T-helper 1 cell (primary cell): ENCODE measurements at regions not wholly inside any gene's neighbourhood (a gene's known extent, or its start where the extent isn't known, plus 50 kb on each side); places are given as distances from the start of the nearest gene placed in this dataset.
A peak's percentile ranks its signal among the peaks of the same experiment; 100 is the strongest.
"Not testable (repeated sequence)": the region's sequence is repeated elsewhere in the genome, so short reads cannot be mapped to it uniquely, and the experiment has no call there.

ENCODE experiments used
- DNase-seq, 5 donors: peaks; one replicate each; pipeline ENCODE4 v3.0.0-alpha.2; 2012 to 2020

- DNase-seq, result not testable (repeated sequence)
These were observed 88.5 kb upstream of the RANBP6 start for GRCh38 chr9:6103911-6104310.

- DNase-seq, result peak in 1 of 5 donors; percentile 7
These were observed 87.0 kb upstream of the RANBP6 start for GRCh38 chr9:6102336-6102987.

DNA sequence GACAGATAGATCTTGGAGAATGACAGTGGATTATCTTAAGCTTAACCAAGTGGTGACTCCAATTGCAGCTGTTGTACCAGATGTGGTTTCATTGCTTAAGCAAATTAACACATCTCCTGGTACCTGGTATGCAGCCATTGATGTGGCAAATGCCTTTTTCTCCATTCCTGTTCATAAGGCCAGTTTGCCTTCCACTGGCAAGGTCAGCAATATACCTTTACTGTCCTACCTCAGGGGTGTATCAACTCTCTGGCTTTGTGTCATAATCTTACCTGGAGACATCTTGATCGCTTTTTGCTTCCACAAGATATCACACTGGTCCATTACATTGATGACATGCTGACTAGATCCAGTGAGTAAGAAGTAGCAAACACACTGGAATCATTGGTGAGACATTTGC lies 86.3 kb upstream of the RANBP6 start:
- not testable (repeated sequence) for DNase-seq

DNA sequence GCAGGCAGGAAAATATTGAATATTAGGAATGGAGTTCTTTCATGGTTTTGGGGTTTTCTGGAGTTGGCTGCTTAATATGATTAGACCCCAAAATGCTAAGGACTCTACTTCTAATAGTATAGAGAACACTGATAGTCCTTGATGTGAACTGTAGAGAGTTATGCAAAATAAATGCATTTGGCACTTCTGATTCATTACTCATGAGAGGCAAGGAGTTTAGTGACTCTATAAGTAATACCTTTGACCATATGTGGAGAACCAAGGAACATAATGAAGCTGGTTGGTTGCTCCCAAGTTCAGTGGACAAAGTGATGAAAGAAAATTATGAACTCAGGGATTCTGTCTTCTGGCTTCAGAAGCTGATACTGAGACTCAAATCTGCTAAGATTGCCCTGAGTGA lies 83.9 kb upstream of the RANBP6 start:
- not testable (repeated sequence) for DNase-seq

- no peak for DNase-seq
These were observed 83.0 kb upstream of the RANBP6 start for GRCh38 chr9:6098431-6098830.

DNA sequence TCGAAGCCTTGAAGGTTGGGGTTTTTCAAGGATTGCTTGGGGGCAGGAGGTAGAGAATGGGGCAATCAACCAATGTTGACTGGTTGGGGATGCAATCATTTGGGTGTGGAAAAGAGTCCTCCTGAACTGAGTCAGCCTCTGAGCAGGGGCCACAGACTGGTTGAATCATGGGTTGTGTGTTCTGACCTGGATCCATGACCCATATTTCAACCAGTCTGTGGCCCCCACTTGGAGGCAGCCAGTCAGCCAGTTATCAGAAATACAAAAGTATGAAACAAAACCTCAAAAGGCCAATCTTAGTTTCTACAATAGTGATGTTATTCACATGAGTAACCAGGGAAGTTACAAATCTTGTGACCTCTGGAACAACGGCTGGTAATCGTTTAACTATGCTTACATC lies 81.4 kb upstream of the RANBP6 start:
- DNase-seq, result no peak

DNA sequence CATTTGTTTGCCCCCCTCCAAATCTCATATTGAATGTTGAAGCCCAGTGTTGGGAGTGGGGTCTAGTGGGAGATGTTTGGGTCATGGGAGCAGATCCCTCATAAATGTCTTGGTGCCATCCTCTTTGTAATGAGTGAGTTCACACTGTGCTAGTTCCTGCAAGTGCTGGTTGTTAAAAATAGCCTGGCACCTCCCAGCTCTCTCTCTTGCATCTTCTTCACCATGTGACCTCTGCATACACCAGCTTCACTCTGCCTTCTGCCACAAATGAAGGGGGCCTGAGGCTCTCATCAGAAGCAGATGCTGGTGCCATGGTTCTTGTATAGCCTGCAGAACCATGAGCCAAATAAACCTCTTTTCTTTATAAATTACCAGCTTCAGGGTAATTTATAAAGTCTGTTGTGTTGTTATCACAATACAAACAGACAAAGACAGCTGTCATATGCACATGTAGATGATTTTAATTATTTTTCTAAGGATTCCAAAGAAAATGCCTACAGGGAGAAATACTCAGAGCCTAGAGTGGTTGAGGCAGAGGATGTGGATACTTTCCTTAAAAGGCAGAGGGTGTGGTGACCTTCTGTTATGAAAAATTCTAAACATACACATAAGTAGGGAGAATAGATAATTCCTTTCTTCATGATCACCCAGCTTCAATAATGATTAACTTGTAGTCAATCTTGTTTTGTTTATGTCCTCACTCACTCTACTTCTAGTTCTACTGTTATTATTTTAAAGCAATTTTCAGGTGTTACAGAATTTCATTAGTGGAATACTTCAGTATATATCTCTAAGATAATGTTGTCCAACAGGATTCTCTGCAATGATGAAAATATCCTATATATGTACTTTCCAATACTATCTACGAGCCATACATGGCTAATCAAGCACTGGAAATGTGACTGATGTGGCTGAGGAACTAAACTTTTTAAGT lies 75.1 kb upstream of the RANBP6 start:
- no peak for DNase-seq

DNA sequence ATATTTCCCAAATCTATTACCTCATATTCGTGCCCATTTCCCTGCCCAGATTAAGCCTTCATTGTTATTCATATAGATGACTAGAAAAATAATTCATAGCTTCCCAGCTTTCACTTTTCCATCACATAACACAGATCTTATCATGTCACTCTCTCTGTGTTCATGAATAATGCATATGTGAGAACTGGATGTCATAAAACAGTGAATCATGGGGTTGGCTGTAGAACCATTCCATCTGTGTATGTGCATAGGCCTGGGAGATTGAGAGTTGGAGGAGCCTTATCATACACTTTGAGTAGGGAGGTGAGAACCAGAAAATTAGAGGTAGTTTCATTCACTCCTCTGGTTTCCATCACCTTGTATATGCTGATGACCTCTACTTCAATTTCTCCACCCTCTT lies 73.9 kb upstream of the RANBP6 start:
- DNase-seq, result no peak

- no peak for DNase-seq
These were observed 70.7 kb upstream of the RANBP6 start for GRCh38 chr9:6086006-6086655.

- DNase-seq, result peak; percentile 44 to 74 (median 47)
These were observed 64.8 kb upstream of the RANBP6 start for GRCh38 chr9:6080154-6080716.

DNA sequence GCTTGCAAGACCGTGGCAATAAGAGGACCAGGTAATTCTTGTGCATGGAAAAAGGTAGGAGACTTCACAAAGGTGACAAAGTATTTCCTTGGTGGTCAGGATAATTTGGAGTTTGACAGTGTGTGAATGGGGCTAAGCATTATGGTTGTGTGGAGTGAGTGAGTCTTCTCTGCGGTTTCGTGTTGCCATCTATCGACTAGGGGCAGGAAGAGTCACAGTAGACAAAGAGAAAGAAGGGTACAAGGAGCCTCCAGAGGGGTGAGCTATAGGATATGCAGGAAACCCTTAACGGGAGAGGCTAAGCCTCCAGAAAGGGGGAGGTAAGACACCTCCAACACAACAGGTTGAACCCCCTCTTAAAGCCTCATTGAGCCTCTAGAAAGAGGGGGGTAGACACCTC lies 64.0 kb upstream of the RANBP6 start:
- no peak for DNase-seq

DNA sequence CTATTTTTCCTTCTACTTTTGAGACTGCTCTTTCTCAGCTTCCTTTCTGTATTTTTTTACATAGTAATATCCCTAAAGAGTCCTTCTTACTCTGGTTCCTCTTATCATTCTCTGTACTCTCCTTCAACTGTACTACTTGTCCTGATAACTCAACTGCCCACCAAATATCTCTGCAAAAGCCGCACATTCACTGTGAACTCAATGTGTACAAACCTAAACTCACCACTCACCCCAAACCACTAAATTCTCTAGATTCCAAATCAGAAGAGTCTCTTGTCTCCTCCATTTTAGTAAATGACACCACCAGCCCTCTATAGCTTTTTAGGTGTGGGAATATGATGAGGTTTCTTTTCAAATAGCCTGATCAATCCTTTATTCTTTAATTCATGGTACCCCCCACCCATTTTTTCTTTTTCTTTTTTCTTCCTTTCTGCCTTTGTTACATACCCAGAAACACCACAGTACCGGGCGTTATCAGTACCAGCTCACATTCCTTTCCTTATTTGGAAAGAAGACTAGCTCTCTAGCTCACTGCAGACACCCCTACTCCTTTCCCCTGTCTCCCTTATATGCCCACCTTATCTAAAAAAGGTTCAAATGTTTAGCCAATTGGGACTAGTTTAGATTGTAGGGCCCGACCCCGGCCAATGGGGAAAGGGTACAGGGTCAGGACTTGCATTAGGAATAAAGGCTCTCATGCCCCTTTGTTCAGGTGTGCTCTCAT lies 63.1 kb upstream of the RANBP6 start:
- DNase-seq, result no peak

DNA sequence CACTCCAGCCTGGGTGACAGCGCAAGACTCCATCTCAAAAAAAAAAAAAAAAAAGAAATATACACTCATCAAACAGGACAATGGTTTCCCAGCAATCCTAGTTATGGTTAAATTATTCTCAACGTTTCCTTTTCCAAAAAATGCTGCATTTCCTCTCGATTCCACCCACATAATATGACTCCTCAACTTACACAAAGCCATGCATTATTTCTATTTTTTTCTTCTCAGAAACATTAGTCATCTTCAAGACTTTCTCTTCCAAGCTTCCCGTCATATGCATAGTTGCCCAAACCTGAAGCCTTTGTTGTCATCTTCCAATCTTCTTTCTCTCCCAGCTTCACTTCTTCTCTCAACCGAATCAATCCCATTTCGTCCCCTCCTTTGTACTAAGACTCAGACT lies 61.4 kb upstream of the RANBP6 start:
- no peak for DNase-seq

GRCh38 chr9:6073731-6074130 lies 58.3 kb upstream of the RANBP6 start:
- DNase-seq, result no peak

- DNase-seq, result no peak
These were observed 57.4 kb upstream of the RANBP6 start for GRCh38 chr9:6072865-6073264.

DNA sequence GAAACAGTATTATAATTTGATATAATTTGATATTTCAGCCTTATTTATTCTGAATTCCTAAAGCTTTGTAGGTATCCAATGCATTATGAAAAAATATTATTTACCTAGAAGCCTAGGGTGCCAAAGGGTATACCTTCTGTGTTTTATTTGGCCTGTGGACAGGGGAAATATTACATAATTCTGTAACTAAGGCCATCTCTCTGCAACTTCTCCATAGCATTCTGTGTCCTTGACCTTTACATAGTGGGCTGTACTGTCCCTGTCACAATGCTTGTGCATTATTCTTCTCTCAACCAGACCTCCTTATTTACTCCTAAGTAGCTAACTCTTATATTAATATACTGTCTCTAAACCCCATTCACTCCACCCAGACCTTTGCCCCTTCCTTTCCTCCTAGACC lies 57.0 kb upstream of the RANBP6 start:
- no peak for DNase-seq

- peak in 1 of 5 donors; percentile 73 for DNase-seq
These were observed 53.6 kb upstream of the RANBP6 start for GRCh38 chr9:6068983-6069382.

- no peak for DNase-seq
These were observed 52.0 kb upstream of the RANBP6 start for GRCh38 chr9:6067426-6067825.
